ENCODE measurements at regions not wholly inside any gene's neighbourhood (a gene's known extent, or its start where the extent isn't known, plus 50 kb on each side); places are given as distances from the start of the nearest gene placed in this dataset.
"Not testable (repeated sequence)": the region's sequence is repeated elsewhere in the genome, so short reads cannot be mapped to it uniquely, and the experiment has no call there.

- H3K4me3 Mint-ChIP-seq: no peak overlapping the region
- H3K9me3 Mint-ChIP-seq: peaks cover 8% of the 10 kb centered on the region
- no peak overlapping the region for H3K27ac Mint-ChIP-seq
- ATAC-seq: no peak
- H3K36me3 Mint-ChIP-seq (ENCODE audit: low read depth): no peaks in the 10 kb centered on the region
- H3K4me1 Mint-ChIP-seq: no peaks in the 10 kb centered on the region
- no peaks in the 10 kb centered on the region for H3K27me3 Mint-ChIP-seq
- DNase-seq: no peak
Observed at GRCh38 chr3:189375532-189375931, 203.8 kb downstream of the TPRG1 start.

GRCh38 chr3:189383630-189384029 is 211.9 kb downstream of the TPRG1 start:
- H3K27ac Mint-ChIP-seq: no peak overlapping the region
- H3K9me3 Mint-ChIP-seq: peaks cover 10% of the 10 kb centered on the region

GRCh38 chr3:189385880-189386279 is 214.1 kb downstream of the TPRG1 start:
- not testable (repeated sequence) for H3K4me1 Mint-ChIP-seq; DNase-seq; H3K9me3 Mint-ChIP-seq; ATAC-seq; H3K27me3 Mint-ChIP-seq; H3K27ac Mint-ChIP-seq; H3K36me3 Mint-ChIP-seq (ENCODE audit: low read depth); H3K4me3 Mint-ChIP-seq

More at GRCh38 chr3:189383630-189384029, 211.9 kb downstream of the TPRG1 start:
- no peak overlapping the region for H3K4me3 Mint-ChIP-seq
- H3K4me1 Mint-ChIP-seq: no peaks in the 10 kb centered on the region
- no peak for ATAC-seq
- no peaks in the 10 kb centered on the region for H3K27me3 Mint-ChIP-seq
- no peak for DNase-seq
- no peaks in the 10 kb centered on the region for H3K36me3 Mint-ChIP-seq (ENCODE audit: low read depth)

- H3K27ac Mint-ChIP-seq: no peak overlapping the region
- no peaks in the 10 kb centered on the region for H3K36me3 Mint-ChIP-seq (ENCODE audit: low read depth)
- ATAC-seq (no peak), DNase-seq (no peak)
- peaks cover 3% of the 10 kb centered on the region for H3K4me1 Mint-ChIP-seq
- no peak overlapping the region for H3K4me3 Mint-ChIP-seq
- no peaks in the 10 kb centered on the region for H3K27me3 Mint-ChIP-seq
- peaks cover 5% of the 10 kb centered on the region for H3K9me3 Mint-ChIP-seq
Observed at GRCh38 chr3:189386739-189387138, 215.0 kb downstream of the TPRG1 start.

- ATAC-seq: no peak
- H3K36me3 Mint-ChIP-seq (ENCODE audit: low read depth): no peaks in the 10 kb centered on the region
Observed at GRCh38 chr3:189389346-189389745, 217.6 kb downstream of the TPRG1 start.

GRCh38 chr3:189393598-189393997 is 221.8 kb downstream of the TPRG1 start:
- Mint-ChIP-seq H3K4me3 (no peak overlapping the region), H3K36me3 (ENCODE audit: low read depth) (no peaks in the 10 kb centered on the region), H3K4me1 (peaks cover 16% of the 10 kb centered on the region), H3K27ac (no peak overlapping the region), H3K27me3 (no peaks in the 10 kb centered on the region), H3K9me3 (peaks cover 4% of the 10 kb centered on the region)
- ATAC-seq (no peak), DNase-seq (no peak)

More at GRCh38 chr3:189389346-189389745, 217.6 kb downstream of the TPRG1 start:
- Mint-ChIP-seq H3K27ac (no peak overlapping the region), H3K9me3 (no peaks in the 10 kb centered on the region), H3K4me1 (peaks cover 8% of the 10 kb centered on the region), H3K4me3 (no peak overlapping the region), H3K27me3 (no peaks in the 10 kb centered on the region)
- DNase-seq: no peak

- Mint-ChIP-seq H3K9me3 (peaks cover 4% of the 10 kb centered on the region), H3K27me3 (no peaks in the 10 kb centered on the region), H3K4me3 (no peak overlapping the region), H3K36me3 (ENCODE audit: low read depth) (no peaks in the 10 kb centered on the region), H3K4me1 (peaks cover 13% of the 10 kb centered on the region), H3K27ac (no peak overlapping the region)
- no peak for DNase-seq
- ATAC-seq: peak; percentile 28
Observed at GRCh38 chr3:189394599-189395121, 222.9 kb downstream of the TPRG1 start.

GRCh38 chr3:189395825-189396224 is 224.1 kb downstream of the TPRG1 start:
- Mint-ChIP-seq H3K27me3 (no peaks in the 10 kb centered on the region), H3K36me3 (ENCODE audit: low read depth) (no peaks in the 10 kb centered on the region), H3K9me3 (peaks cover 4% of the 10 kb centered on the region), H3K4me1 (peaks cover 13% of the 10 kb centered on the region), H3K27ac (no peak overlapping the region), H3K4me3 (no peak overlapping the region)
- ATAC-seq: no peak
- no peak for DNase-seq

GRCh38 chr3:189398656-189399055 is 226.9 kb downstream of the TPRG1 start:
- ATAC-seq (no peak), DNase-seq (no peak)
- Mint-ChIP-seq H3K27ac (no peak overlapping the region), H3K4me3 (no peak overlapping the region), H3K4me1 (peaks cover 12% of the 10 kb centered on the region), H3K9me3 (peaks cover 7% of the 10 kb centered on the region), H3K27me3 (no peaks in the 10 kb centered on the region), H3K36me3 (ENCODE audit: low read depth) (no peaks in the 10 kb centered on the region)

GRCh38 chr3:189401196-189401595 is 229.4 kb downstream of the TPRG1 start:
- no peak for ATAC-seq
- H3K27me3 Mint-ChIP-seq: no peaks in the 10 kb centered on the region
- H3K9me3 Mint-ChIP-seq: peaks cover 7% of the 10 kb centered on the region
- no peak overlapping the region for H3K27ac Mint-ChIP-seq
- H3K4me1 Mint-ChIP-seq: peaks cover 11% of the 10 kb centered on the region
- H3K36me3 Mint-ChIP-seq (ENCODE audit: low read depth): no peaks in the 10 kb centered on the region
- no peak overlapping the region for H3K4me3 Mint-ChIP-seq
- no peak for DNase-seq

GRCh38 chr3:189403194-189403593 is 228.0 kb upstream of the TP63 start:
- peaks cover 3% of the 10 kb centered on the region for H3K9me3 Mint-ChIP-seq

GRCh38 chr3:189404024-189404423 is 227.2 kb upstream of the TP63 start:
- Mint-ChIP-seq H3K27ac (no peak overlapping the region), H3K4me1 (peaks cover 11% of the 10 kb centered on the region), H3K4me3 (no peak overlapping the region), H3K27me3 (no peaks in the 10 kb centered on the region), H3K36me3 (ENCODE audit: low read depth) (no peaks in the 10 kb centered on the region), H3K9me3 (peaks cover 3% of the 10 kb centered on the region)
- DNase-seq (no peak), ATAC-seq (no peak)

More at GRCh38 chr3:189403194-189403593, 228.0 kb upstream of the TP63 start:
- no peak for DNase-seq
- no peak for ATAC-seq
- no peak overlapping the region for H3K27ac Mint-ChIP-seq
- H3K36me3 Mint-ChIP-seq (ENCODE audit: low read depth): no peaks in the 10 kb centered on the region
- H3K4me1 Mint-ChIP-seq: peaks cover 11% of the 10 kb centered on the region
- no peak overlapping the region for H3K4me3 Mint-ChIP-seq
- H3K27me3 Mint-ChIP-seq: no peaks in the 10 kb centered on the region

- Mint-ChIP-seq H3K4me1 (peaks cover 11% of the 10 kb centered on the region), H3K9me3 (peaks cover 3% of the 10 kb centered on the region), H3K4me3 (no peak overlapping the region), H3K27ac (no peak overlapping the region), H3K36me3 (ENCODE audit: low read depth) (no peaks in the 10 kb centered on the region), H3K27me3 (no peaks in the 10 kb centered on the region)
- ATAC-seq (peak; percentile 54), DNase-seq (no peak)
Observed at GRCh38 chr3:189404797-189405484, 226.2 kb upstream of the TP63 start.

- Mint-ChIP-seq H3K27ac (no peak overlapping the region), H3K36me3 (ENCODE audit: low read depth) (no peaks in the 10 kb centered on the region), H3K27me3 (no peaks in the 10 kb centered on the region), H3K4me1 (peaks cover 11% of the 10 kb centered on the region), H3K4me3 (no peak overlapping the region), H3K9me3 (peaks cover 3% of the 10 kb centered on the region)
- ATAC-seq (no peak), DNase-seq (no peak)
Observed at GRCh38 chr3:189406148-189406547, 225.0 kb upstream of the TP63 start.

GRCh38 chr3:189410522-189410921 is 220.7 kb upstream of the TP63 start:
- Mint-ChIP-seq H3K4me1 (peaks cover under 1% of the 10 kb centered on the region), H3K36me3 (ENCODE audit: low read depth) (no peaks in the 10 kb centered on the region), H3K4me3 (no peak overlapping the region), H3K27ac (no peak overlapping the region), H3K27me3 (no peaks in the 10 kb centered on the region), H3K9me3 (peaks cover 3% of the 10 kb centered on the region)
- no peak for ATAC-seq
- no peak for DNase-seq
